Coronary artery (tissue), 2 donors: ENCODE measurements at regions not wholly inside any gene's neighbourhood (a gene's known extent, or its start where the extent isn't known, plus 50 kb on each side); places are given as distances from the start of the nearest gene placed in this dataset.
"Not testable (repeated sequence)": the region's sequence is repeated elsewhere in the genome, so short reads cannot be mapped to it uniquely, and the experiment has no call there.

Experiments used
- DNase-seq: peaks from one replicate; pipeline ENCODE4 v3.0.0-alpha.2; 2017; ENCODE audit warnings: low spot score
- H3K27ac ChIP-seq, 2 donors: fragments of 200-600 bp; sonication (generic); one replicate each; pipeline ENCODE4 v1.5.1; 2016 to 2019
- H3K4me3 ChIP-seq: fragments of 200-600 bp; sonication (generic); 2 replicates; pipeline ENCODE4 v1.5.1; 2016; ENCODE audit warnings: mild to moderate bottlenecking, moderate library complexity
- TF ChIP-seq, protein P1 (sequence below): fragments of 200-600 bp; sonication (generic); IDR thresholded peaks from one replicate; pipeline ENCODE4 v1.5.1; 2019; ENCODE audit warnings: antibody characterized with exemption

DNA sequence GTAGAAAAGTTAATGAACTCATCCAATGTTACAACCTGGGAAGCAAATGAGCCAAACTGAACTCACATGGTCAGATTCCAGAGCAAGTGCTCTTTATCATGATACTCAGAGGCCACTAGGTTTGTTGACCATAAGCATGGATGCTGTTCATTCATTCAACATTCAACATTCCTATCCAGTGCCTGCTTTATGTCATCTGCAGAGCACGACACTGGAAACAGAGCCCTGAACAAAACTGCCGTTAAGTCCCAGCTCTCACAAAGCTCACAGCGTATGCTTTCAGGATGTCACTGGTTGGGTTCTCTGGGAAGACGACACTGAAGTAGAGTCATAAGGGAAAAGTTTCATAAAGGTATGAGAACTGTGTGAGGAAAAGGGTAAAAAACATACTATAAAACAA is 105.8 kb upstream of the TRIM77 start:
- Histone ChIP-seq H3K4me3 (no peak overlapping the region), H3K27ac (no peak overlapping the region)
- DNase-seq: no peak
- TF ChIP-seq, protein P1, sequence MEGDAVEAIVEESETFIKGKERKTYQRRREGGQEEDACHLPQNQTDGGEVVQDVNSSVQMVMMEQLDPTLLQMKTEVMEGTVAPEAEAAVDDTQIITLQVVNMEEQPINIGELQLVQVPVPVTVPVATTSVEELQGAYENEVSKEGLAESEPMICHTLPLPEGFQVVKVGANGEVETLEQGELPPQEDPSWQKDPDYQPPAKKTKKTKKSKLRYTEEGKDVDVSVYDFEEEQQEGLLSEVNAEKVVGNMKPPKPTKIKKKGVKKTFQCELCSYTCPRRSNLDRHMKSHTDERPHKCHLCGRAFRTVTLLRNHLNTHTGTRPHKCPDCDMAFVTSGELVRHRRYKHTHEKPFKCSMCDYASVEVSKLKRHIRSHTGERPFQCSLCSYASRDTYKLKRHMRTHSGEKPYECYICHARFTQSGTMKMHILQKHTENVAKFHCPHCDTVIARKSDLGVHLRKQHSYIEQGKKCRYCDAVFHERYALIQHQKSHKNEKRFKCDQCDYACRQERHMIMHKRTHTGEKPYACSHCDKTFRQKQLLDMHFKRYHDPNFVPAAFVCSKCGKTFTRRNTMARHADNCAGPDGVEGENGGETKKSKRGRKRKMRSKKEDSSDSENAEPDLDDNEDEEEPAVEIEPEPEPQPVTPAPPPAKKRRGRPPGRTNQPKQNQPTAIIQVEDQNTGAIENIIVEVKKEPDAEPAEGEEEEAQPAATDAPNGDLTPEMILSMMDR: no peak

DNA sequence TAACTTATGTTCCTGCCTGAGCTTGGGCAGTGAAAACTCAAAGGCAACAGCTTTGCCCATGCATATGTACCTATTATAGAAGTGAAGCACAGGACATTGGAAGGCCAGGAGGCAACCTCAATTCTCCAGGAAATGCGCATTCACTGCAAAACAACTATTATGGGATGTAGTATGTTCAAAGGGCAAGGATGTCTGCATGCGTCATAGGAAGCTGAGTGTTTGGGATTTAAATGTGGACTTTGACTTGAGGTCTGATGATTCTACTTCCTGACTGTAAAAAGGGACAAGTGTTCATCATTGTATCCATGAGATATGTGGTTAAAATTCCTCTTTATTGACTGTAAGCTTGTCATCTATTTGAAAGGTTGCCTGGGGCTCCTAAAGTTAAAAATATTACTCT is 103.3 kb upstream of the TRIM77 start:
- not testable (repeated sequence) for DNase-seq, H3K27ac ChIP-seq, H3K4me3 ChIP-seq

DNA sequence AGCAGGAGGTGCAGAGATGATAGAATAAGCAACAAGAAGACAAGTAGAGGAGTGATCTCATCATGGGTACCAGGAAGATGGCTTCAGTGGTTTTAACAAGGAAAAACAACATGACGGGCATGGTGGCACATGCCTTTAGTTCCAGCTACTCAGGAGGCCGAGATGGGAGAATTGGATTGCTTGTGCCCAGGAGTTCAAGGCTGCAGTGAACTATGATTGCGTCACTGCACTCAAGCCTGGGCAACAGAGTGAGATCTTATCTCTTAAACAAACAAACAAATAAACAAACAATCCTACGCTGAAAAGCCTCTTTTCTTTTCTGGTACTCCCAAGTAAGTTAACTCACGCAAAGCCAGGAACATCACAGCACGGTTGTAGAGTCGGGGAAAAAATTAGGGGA is 102.6 kb upstream of the TRIM77 start:
- H3K4me3 ChIP-seq, H3K27ac ChIP-seq, DNase-seq: not testable (repeated sequence)

DNA sequence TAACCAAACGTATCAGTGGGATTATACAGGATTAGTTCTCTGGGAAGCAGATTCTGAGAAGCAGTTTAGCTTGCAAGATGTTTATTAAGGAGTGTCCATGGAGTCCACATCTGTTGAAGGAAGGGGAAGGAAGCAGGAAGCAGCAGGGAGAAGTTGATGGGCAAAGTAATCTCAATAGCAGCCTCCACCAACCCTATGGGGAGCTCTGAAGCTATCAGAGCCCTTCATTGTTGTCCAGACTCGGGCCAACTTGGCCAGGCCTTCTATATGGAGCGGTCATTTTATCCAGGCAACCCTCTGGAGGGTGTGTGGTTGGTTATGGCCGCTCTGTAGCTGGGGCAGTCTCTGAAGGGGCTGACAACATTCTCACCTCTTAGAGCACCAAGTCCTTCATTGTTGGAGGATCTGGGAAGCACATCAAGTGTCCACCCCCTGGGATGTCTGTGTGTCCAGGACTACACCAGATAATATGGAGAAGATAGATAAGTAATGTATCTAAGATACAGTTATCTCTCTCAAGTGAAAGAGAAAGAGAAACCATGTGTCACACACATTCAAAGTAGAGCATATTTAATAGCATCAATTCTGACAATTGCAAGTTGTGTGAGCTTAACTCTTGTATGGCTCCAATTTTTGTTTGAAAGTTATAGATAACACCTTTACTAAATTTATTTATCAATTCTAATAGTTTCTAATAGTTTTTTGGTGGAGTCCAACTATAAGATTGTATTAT is 101.7 kb upstream of the TRIM77 start:
- TF ChIP-seq, protein P1: no peak
- no peak overlapping the region for H3K4me3 ChIP-seq
- H3K27ac ChIP-seq: no peak overlapping the region
- no peak for DNase-seq

DNA sequence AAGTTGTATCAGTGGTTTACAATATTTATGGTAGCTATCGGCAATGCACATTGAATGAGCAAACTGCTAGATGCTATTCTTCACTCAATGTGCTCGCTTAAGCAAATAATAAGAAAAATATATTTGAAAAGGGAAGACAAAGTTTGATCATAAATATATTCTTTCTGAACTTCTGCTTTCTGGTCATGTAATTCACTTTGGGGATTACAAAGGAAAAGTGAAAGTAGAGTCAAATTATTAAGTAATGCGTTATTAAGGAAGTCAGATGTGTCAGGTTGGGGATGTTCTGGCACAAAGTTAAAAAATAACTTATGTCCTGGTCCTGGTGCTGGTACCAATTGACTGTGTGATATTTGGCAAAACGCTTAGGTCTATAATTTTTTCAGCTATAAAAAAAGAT is 98.0 kb upstream of the TRIM77 start:
- H3K4me3 ChIP-seq: no peak overlapping the region
- DNase-seq: no peak
- TF ChIP-seq, protein P1: no peak
- no peak overlapping the region for H3K27ac ChIP-seq

DNA sequence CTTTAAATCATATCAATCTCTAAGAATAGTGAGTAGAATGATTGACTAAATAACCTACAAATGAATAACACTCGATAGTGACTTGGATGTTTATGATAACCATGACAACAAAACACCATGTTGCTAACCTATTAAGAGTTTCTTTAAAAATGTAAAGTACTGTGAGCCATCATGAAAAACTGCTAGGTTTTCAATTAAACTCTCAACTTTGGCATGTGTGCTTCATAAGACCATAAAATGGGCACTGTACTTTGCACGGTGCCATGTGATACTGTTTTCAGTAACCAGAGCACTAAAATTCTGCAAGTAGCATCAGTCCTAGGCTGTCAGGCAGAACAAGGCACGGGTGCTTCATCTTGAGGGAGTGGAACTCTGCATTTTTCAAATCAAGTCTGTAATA is 96.2 kb upstream of the TRIM77 start:
- no peak for DNase-seq
- H3K27ac ChIP-seq: no peak overlapping the region
- TF ChIP-seq, protein P1: no peak
- H3K4me3 ChIP-seq: no peak overlapping the region

DNA sequence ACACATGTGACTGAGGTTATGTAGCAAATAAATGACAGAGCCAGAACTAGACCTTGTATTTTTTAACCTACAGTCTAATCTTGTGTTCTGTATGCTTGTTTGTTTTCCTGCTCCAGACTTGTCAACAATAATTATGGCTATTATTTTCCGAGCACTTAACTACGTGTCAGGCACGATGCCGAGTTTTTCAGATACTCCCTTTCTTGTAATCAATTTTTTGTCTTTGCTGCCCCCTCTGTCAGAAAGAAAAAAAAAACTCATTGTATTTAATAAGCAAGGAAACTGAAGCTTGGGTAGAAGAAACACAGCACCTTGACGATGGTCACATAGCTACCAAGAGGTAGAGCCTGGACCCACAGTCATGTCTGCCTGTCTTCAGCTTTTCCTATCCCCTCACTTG is 95.7 kb upstream of the TRIM77 start:
- H3K4me3 ChIP-seq: peak overlapping the region; percentile 21
- H3K27ac ChIP-seq, DNase-seq: not testable (repeated sequence)

DNA sequence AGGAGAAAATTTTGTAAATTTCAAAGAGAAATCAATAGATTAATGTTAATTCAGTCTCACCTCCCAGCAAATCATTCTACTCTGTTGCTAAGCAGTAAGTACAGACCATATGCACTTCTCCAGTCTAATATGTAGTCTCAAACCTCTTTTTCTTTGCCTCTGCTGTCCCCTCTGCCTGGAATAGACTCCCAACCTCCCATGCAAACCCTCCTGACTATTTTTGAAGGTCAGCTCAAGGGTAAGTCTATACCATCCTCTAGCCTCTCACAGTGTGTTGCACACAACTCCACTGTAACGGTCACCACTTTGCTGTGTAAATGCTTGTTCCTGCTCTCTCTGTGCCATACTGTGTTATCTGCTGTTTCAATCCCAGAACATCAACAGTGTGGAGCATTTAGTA is 94.5 kb upstream of the TRIM77 start:
- not testable (repeated sequence) for DNase-seq, H3K27ac ChIP-seq, H3K4me3 ChIP-seq

DNA sequence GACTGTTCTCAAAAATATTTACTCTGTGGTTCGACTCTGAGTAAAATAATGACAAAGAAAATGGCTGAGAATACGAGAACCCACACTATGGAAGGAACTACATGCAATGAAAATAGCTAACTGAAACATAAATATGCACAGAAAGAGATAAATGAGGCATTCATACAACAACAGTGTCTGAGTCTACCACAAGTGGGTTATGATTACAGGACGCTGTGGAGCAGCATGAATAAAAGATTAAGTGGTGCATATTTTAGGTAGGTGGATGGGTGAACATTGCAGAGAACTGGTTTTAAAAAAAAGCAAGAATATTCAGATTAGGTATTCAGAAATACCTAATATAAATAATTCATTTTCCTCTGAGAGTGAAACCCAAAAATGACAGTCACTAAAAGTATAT is 93.9 kb upstream of the TRIM77 start:
- DNase-seq, H3K4me3 ChIP-seq, H3K27ac ChIP-seq: not testable (repeated sequence)

DNA sequence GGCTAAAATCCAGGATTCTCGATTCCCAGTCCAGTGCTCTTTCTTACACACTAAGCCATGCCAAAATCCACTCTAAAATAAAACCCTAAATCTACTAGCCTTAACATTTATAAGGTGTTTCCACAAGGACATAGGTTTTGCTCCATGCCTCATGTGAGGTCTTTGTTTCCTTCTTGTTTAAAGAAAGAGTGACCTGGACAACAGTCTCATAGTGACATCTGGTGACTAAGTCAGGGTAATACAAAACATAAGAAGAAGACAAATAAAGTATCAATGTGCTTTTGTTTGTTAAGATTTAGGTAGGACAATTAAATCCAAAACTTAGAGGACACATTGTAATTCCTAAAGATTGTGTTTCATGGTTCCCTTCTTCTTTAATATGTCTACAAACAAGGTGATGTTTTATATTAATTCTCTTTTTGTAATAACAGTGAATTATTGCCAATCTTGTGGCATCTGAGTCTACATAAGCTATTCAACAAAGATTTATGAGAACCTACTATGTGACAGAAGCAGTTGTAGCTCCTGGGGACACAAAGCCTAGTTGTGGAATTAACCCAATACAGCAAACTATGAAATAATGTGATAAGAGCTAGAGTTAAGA is 93.0 kb upstream of the TRIM77 start:
- H3K4me3 ChIP-seq, DNase-seq, H3K27ac ChIP-seq: not testable (repeated sequence)
- TF ChIP-seq, protein P1: peak; percentile 48

DNA sequence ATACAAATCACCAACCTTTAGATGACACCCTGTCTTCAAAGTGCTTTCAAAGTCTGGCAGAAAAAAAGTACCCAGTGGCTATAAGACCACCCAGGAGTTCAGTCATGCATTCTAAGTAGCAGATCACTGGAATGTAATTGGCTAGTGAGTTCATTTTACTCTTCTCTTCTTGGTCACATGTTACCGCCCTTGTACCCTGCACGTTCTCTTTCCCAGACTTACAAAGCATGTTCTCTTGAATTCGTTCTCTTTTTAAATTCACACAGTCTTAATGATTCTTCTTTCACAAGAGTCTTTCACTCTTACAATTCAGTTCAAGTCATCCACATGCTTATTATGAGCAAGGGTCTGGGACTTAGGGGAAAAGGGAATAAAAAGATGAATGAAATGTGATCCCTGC is 89.4 kb upstream of the TRIM77 start:
- not testable (repeated sequence) for H3K27ac ChIP-seq, H3K4me3 ChIP-seq, DNase-seq
